ENCODE measurements at regions not wholly inside any gene's neighbourhood (a gene's known extent, or its start where the extent isn't known, plus 50 kb on each side); places are given as distances from the start of the nearest gene placed in this dataset.
A peak's percentile ranks its signal among the peaks of the same experiment; 100 is the strongest.

DNA sequence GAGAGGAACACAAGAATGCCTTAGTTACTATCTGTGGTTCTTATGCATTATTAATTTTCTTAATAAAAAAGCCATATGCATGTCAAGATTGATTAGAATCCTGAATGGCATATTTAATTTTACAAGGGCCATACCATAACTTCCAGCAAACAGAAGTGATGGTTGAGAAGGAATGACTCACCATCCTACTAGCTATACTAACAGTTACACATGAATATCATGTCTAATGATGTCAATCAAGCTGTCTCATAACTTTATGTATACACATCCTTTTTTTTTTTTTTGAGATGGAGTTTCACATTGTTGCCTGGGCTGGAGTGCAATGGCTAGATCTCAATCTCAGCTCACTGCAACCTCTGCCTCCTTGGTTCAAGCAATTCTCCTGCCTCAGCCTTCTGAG lies 1123.9 kb downstream of the NLGN4Y start:
- no peak for DNase-seq

DNA sequence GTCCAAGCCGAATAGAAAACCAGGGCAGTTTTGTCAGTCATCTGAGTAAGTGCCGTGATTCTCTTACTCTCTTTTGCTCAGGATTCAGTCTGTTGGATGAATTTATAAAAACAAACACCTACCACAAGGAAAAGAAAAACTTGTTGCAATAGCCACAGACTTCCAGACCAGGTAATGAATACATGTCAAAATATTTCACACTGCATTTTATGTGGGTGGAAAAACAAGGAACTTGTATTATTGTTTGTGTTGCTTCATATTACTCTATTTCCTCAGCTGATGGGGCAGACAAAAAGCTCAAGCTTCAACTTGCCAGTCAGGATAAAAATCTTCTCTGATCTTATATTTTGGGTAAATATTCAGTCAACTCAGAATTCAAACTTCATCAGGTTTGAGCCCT lies 1125.7 kb downstream of the NLGN4Y start:
- DNase-seq, result no peak

DNA sequence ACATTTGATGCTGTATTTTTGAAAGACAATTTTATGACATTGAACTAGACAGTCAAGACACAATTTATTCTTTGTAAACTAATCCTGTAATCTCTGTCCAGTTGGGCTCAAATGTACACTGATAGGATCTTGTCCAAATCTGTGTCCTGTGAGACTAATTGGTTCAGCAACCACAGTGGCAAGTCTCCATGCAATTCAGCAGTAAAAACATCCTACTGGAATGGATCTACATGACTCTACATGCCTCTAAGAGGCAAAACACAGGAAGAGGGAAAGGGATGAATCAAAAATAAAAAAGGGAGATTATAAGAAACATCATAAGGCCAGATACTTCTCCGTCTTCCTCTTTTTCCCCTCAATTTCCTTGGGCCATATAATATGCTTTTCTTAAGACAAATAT lies 1164.2 kb downstream of the NLGN4Y start:
- no peak for DNase-seq

DNA sequence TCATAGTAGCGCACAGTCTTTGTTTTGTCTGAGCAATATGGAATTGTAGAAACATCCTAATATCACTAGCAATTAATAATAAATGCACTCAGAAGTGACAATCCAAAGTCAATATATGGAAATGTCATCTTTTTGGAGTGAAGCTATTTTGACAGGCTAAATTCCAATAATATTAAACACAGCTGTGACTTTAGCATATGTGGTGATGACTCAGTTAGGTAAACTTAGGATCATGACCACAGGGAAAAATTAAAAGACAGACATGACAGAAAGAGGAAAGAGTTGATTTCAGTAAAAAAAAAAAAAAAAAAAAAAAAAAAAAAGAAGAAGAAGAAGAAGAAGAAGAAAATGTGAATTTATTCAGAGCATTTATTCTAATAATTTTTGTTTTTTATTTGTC lies 1165.7 kb downstream of the NLGN4Y start:
- DNase-seq, result no peak

DNA sequence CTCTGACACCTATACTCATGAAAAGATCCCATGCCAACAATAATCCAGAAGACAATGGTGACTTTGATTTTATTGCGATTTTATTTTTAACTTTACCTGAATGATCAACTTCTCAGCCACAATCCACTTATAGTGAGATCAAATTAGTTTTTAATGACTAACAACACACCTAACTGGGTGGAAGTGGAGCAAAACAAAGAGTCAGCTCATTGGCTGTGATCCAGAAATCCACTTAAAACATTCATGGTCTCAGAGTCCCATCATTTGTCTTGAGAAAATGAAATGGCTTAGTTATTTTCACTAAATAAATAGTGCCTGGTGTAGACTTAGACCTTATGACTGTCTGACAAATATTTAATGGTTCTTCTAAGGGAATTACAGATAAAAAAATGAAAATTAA lies 1177.8 kb downstream of the NLGN4Y start:
- no peak for DNase-seq

DNA sequence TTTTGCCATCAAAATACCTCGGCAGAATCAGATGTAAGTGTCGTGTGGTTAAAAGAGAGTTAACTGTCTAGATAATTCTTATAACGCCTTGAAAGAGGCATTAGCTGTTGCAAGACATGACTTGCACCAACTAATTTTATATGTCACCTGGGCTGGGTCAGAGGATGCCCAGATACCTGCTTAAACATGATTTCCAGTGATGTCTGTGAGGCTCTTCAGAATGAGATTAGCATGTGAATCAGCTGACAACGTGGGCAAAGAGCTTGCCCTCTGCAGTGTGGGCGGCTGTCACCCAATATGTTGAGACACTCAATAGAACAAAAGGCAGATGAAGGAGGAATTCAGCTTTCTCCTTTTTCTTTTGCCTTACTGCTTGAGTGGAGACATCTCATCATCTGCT lies 1180.6 kb downstream of the NLGN4Y start:
- no peak for DNase-seq

DNA sequence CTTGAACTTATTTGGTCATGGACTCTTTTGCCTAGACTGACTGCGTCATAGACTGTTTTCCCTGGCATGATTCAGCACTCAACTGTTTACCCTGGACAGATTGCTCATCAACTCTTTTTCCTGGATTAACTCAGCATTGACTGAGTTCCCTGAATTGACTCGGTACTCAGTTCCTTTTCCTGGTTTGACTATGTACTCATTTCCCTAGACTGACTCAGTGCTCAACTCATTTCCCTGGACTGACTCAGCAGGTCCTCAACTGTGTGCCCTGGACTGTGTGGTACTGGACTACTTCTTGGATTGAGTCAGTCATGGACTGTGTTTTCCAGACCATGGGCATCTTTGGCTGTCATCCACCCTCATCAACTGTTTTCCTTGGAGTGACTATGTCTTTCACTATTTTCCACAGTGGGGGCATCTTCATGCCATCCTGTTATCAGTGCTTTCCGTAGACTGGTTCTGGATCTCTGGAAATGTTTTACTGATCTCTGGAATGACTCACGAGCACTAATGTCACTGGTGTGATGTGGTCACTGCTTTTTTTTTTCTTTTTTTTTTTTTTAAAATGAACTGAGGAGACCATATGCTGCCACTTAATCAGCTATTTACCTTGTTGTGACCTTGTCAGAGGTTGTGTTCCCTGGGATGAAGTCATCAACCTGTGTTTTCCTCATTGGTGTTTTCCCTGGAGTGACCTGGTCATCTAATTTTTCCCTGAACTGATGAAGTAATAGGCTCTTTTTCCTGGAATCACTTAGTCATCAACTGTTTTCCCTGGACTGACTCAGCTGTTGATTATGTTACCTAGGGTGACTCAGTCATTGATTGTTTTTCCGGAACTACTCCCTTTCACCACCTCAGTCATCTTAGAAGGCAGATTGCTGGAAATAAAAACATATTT lies 1225.5 kb downstream of the NLGN4Y start:
- peak in 1 of 3 donors; percentile 0 for DNase-seq

DNA sequence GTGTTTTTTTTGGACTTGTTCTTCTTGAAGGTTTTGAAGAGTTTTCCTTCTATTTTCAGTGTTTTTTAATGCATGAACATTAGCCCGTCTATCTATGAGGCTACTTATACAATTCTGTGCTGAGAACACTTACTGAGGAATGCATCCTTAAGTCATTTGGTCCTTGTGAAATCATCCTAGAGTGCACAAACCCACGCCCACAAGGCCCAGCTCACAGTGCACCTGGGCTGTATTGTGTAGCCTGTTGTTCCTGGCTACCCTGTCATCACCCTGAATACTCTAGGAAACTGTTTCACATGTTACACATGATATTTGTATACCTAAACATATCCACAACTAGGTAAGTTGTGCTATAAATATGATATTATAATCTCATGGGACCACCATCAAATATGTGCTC lies 1226.7 kb downstream of the NLGN4Y start:
- DNase-seq, result no peak

DNA sequence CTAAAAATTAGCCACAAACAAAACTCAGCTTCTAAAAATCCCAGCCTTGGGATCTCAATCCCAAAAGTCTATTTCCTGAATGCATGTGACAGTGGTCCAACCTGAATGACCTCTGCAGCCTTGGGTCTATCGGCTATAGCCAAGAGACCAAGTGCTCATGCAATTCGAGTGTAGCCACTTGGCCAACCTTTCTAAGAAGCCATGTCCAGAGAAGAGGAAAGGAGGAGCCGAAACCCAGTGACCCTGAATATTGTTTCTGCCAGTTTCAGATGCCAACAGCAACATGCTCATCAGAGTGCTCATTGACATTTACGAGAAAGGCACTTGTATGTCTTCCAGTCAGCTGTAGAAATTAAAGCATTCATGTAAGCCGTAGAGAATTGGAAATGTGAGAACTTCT lies 1231.9 kb downstream of the NLGN4Y start:
- DNase-seq, result no peak

DNA sequence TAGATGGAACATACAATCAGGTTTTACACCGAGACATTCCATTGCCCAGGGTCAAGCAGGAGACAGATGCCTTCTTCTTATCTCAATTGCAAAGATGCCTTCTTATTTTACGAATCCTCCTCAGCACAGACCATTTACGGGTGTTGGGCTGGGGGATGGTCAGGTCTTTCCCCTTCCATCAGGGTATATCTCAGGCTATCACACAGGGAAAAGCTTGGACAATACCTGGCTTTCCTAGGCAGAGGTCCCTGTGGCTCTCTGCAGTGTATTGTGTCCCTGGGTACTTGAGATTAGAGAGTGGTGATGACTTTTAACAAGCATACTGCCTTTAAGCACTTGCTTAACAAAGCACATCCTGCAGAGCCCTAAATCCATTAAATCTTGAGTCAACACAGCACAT lies 1249.2 kb downstream of the NLGN4Y start:
- no peak for DNase-seq

DNA sequence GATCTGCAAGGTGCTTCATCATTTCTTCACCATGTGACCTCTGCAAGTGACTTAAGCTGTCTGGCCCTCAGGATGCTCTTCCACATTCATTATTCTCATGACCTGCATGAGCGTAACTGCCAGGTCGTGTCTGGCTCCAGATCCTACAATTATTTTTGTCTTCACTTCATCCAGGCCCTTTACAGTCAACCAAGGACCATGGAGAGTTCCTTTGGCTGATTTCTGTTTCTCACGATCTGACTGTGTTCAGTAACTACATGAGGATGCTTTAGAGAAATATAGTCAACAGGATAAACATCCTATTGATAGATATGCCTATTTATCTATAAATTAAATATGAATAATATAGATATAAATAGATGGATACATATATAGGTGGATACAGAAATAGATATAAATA lies 1251.6 kb downstream of the NLGN4Y start:
- no peak for DNase-seq

DNA sequence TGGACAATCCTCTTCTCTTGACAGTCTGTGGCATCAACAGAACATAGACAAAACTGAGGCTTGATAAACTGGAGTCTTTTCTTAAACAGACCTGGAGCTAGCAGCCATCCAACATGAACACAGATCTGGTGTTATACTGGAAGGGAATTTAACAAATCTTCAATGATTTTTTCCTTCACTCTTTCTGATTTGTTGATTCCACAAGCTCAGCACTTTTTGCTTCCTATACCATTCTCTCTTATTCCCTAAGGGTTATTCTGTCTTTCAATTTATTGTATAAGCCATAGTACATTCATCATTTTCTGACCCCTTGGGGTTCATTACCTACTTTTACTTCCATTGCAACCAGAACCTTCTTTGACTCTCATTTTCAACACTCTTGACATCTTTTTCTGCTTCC lies 1255.6 kb downstream of the NLGN4Y start:
- no peak for DNase-seq

DNA sequence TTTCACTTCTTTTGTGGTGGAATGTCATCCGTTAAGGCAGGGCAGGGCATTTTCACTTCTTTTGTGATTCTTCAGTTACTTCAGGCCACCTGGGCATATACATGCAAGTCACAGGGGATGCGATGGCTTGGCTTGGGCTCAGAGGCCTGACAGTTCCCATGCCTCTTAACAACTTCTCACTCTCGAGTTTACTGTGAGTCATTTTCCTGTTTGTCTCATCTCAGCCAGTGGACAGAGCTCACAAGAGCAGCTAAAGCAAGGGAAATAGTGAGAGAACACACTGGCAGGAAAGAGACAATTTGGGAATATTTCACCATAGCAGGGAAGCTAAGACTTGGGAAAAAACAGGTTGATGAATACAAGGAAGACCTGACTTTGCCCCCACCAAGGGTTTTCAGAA lies 1275.7 kb downstream of the NLGN4Y start:
- no peak for DNase-seq

DNA sequence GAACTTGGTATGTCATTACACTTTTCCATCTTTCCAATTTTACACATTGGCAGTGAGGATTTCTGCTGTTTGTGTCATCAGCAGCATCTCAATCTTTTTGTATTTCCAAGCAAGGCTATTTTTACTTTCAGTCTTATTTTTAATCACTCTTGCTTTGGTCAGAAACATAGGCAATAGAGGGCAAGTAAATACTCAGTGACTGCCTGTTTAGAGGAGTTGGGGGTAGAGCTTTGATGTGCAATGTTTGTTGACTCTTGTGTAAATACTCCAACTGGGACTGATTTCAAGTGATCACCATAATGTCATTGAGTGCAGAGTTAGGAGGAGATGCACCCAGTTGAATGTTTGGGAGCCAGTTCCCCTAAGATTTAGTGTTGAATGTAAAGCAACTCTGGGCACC lies 1281.7 kb downstream of the NLGN4Y start:
- DNase-seq, result no peak

DNA sequence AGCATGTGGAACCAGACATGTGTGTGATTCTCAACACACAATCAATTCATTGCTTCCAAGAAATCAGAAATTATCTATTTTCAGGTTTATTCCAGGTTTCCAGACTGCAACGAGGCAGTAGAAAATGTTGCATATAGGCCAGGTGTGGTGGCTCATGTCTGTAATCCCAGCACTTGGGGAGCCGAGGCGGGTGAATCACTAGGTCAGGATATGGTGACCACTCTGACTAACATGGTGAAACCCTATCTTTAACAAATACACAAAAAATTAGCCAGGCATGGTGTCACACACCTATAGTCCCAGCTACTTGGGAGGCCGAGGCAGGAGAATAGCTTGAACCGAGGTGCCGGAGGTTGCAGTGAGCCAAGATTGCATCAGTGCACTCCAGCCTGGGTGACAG lies 1289.9 kb downstream of the NLGN4Y start:
- no peak for DNase-seq

Measured in muscle of back (tissue), 3 donors.